ENCODE measurements at regions not wholly inside any gene's neighbourhood (a gene's known extent, or its start where the extent isn't known, plus 50 kb on each side); places are given as distances from the start of the nearest gene placed in this dataset.

DNA sequence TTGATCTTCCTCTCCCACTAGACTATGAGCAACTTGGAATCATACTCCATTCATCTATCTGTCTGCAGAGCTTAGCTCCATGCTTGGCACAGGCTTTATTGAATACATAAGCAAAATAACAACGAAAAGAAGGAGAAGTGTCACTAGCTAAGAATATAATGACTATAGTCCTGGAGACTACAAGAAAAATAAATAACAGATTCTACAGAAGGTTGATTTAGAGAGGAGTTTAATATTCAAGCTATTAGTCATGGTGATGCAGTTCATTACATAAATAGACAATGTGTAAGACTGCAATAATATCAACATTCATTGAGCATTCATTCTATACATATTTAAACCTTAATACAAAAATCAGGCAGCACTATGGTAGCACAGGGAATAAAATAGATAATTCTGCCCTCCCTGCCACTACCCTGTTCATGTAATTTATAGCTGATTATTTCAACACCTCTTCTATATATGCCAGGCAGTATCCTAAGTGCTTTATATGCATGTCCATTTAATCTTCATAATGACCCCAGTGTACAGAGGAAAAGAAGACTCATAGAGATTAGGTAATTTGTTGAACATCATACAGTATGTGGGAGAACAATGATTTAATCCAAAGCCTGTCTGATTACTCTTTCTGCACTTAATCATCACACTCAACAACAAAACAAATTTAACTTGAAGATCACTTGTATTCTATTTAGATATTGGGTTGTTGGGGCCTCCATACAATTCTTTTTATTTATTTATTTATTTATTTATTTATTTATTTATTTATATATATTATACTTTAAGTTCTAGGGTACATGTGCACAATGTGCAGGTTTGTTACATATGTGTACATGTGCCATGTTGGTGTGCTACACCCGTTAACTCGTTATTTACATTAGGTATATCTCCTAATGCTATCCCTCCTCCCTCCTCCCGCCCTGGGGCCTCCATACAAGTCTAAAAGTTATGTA lies 165.3 kb downstream of the RNF152 start:
- no peak for DNase-seq

DNA sequence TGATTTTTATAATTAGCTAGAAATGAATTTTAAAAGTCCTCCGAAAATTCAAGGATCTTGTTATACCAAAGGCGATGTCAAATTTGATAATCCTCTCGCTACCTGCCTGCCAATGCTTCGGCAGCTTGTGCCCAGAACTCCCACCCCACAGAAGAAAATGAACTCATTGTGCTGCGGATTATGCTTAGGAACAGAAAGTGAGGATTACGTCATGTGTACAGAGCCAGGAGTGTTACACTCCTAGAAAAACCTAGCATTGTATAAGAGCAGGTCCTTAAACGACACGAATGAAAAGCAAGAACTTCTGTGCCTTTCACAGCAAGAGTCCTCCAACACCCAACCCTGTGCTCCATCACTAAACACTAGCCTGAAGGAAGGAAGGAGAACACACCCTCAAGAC lies 168.3 kb downstream of the RNF152 start:
- no peak for DNase-seq

DNA sequence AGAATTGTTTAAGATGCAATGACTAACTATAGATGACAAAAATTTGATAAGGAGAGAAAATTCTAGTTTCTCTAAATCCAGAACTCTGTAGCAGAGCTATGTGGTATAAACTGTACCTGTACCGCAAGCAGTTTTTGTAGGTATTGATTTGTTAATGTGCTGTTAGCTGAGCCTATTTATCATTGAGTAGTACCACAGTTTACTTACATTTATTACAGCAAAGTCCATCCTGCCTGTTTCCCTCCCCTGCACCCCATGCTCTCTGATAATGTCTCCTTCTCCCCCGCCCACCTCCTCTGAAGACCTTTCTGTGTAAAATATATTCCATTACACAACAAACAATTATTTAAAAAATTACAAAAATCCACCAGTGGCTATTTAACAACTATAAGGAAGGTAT lies 170.6 kb downstream of the RNF152 start:
- DNase-seq, result no peak

DNA sequence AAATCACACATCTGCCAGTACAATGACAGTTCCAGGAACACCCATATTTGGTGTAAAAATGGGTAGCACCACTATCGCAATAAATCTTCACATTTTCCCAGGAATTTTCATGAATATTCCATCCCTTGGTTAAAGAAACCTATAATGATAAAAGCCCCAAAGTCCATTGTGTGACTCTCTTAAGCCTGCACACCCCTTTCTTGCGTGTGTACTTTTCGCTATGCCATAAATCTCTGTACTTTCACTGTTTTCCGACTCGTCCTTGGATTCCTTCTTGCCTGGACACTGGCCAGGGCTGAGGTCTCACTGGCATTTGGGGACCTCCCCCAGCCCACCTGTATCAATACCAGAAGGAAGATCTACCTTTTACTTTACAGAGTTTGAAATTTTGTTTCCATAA lies 172.3 kb downstream of the RNF152 start:
- DNase-seq, result no peak

DNA sequence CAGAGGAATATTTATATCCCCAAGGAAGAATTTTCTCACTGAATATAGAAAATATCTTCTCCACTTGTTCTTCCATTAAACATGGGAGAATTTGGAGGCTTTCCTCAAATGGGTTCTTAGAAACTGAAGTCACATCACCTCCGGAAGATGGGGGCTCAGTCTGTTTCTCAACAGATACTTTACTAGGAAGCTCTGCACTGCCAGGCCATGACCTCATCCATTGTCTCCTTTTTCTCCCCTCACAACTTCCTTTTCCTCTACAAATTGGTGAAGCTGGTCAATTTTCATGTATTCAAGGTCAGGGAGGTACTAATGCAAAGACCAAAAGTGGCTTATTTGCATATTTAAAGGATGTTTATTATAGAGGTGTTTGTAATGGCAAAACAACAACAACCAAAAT lies 173.1 kb downstream of the RNF152 start:
- no peak for DNase-seq

DNA sequence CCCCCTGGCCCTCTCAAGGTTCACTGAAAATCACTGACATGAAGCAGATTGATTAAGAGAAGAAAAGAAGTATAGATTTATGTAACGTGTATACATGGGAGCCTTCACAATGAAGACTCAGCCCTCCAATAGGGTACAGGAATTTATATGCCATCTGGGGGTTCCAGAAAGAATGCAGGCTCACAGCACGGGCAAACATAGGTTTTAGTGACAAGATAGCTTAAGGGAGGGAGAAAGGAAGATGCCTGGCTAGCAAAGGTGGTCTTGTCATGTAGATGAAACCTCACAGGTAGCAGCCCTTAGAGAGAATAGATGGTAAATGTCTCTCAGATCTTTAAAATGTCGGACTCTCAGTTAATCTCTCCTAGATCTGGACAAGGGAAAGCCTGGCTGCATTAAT lies 173.9 kb downstream of the RNF152 start:
- DNase-seq, result no peak

DNA sequence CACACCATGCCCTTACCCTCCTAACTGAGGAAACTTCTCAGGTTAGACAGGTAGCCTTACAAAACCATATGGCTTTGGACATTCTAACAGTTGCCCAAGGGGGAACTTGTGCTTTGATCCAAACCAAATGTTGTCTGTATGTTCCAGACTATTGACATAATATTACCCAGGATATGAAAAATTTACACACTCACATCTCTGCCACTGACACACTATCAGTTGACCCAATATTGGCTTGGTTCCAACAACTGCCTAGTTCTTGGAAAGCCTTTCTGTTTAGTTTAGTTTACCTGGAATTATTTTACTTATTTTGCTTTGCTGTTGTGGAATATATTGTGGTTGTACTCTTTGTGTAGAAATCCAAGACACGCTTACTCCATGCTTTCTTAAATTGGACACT lies 178.4 kb downstream of the RNF152 start:
- DNase-seq, result no peak

DNA sequence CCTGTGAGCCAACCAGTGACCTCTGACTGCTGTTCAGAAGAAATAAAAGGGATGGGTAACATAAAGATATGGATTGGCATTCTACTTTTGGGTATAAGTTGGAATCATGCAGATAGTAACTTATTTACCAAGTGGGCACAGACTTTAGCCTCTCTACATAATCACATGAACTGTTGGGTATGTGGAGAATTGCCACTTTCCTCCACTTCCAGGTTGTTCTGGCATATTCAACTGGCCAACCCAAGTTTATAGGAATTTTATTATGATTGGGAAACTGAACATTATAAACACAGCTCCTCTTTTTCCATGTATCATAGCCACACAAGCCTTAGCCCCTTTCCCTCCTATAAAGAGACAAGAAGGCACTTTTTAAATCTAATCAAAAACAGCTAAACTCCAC lies 179.3 kb downstream of the RNF152 start:
- no peak for DNase-seq

DNA sequence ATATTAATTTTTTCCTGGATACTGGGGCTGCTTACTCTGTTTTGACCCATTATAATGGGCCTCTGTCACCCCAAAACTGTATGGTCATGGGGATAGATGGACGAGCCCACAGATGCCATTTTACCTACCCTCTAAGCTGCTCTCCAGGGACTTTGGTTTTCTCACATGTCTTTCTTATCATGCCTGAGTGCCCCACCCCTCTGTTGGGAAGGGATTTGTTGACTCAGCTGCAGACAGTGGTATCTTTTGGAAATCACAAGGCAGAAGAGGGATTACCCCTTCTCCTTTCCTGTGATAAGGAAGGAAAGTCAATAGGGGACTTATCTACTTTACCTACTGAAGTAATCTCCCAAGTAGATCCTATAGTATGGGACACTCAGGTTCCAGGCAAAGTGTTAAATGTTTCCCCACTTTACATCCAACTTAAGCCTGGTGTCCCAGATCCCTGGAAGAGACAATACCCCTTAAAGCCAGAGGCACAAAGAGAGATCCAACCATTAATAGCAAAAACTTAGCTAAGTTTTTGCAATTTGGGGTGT lies 182.7 kb downstream of the RNF152 start:
- no peak for DNase-seq

DNA sequence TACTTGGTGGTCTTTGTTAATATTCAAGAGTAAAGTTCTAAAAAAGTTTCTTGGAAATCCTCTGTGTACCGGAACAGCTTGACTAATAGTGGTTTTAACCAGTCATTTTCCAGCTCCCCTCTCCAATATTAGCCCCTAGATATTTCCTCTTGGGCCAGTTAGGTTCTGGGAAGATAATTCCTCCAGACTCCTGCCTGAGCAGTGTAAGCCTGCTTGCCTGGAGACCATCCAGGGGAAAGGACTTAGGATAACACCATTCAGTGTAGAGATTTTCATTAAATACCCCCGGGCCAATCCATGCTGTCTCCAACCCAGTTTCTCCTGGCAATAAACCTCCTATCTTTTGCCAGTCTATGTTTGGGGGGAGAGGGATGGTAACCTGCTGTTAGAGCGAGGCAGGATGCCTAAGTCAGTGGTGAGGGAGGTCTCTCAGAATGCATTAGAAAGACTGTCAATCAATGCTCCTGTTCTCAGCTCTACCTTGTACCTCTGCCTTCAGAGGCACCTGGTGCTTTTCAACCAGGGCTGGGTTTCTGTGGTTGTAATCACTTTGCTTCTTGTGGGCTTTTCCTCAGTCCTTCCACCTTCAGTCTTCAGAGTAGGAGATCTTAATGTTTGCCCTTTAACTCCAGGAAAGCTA lies 186.4 kb downstream of the RNF152 start:
- no peak for DNase-seq

DNA sequence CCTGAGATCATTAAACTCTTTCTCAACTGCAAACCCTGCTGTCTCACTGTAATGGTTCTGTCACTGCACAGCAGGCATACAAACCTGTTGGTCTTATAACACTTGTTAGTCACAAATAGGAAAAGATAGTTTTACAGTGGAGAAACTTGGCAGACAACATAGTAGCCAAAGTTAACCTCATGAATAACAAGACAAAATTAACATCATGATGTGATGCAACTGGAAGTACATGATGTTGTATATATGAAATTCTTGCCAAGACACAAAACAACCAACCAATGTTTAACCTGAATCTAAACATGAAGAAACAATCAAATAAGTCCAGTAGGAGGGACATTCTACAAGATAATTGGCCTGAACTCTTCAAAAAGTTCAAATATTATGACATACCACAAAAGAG lies 189.3 kb downstream of the RNF152 start:
- DNase-seq, result no peak

DNA sequence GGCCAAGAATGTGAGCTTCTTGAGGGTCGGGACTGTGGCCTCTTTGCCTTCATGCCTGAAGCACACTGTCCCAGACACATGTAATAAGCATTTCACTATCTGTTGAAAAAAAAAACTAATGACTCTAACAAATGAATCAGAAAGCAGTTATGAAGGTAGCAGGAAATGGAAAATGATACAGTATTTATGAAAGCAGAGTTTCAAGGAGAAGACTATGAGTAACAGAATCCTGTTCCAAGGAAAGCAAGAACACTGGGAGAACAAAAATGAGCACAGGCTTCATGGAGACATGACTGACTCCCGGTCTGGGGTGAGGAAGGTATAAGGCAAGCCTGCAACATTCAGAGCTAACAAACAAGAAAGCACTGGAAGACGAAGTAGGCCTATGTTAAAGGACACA lies 190.8 kb downstream of the RNF152 start:
- DNase-seq, result no peak

DNA sequence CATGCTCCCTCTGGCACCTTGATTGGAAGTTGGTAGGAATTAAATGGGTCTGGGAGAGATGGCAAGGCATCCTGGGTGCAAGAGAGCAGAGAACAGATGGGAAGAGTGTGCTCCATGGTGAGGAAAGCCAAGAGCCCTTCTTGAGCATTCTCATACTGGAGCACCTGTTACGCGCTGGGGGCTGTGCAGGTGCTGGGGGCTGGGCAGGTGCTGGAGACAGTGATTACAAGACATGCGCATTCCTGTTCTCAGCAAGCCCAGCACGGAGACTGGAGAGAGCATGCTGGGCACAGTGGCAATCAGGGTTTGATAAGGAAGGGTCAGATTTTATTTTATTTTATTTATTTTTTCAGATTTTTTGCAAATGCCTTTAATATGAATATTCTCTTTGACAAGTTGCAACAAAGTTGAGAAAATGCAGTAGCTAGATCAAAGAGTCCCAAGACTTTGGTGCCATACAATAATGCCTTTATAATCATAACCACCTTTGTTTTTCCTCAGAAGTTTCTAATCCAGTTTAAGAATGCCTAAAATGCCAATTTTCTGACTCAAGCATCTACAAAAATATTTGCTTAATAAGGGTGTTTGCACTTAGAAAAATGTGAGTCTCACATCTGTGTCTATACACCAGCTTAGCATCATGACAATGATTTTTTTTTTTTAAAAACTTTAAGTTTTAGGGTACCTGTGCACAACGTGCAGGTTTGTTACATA lies 193.3 kb downstream of the RNF152 start:
- no peak for DNase-seq

DNA sequence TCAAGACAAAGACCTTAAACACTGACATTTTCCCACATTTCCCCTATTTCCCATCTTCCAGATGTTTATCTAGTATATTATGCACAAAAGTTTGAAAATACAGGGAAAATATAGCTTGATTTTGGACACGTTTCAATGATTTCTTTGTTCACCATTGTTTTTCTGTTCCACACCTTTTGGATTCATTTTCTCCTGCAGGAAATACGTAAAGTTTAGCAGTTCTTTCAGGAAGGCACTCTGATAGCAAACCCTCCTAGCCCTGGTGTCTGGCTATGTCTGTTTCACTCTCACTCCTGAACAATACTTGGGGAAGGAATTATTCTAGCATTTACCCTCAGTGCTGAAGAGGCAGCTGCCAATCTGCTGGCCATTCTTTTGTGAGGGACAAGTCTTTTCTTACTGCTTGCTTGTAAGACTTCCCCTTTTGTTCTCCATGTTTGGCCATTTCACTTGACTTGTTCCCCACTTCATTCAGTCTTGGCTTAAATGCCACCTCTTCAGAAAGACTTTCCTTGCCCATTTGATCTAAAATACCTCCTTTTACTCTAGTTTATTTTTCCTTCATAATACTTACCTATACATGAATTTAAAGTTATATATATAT lies 195.4 kb downstream of the RNF152 start:
- DNase-seq, result no peak

DNA sequence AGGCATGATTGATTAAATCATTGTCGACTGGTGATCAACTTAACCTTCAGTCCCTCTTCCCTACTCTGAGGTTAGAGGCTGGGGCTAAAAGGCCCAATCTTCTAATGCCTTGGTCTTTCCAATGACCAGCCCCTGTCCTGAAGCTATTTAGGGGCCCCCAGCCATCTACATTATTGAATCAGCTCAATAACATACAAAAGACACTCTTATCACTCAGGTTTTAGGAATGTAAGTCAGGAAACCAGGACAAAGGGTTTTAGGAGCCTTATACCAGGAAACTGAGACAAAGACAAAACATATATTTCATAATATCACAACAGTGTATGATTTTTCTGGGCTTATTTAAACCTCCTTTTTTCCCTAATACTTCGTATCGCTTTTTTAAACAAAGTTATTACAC lies 198.6 kb downstream of the RNF152 start:
- DNase-seq, result no peak

DNA sequence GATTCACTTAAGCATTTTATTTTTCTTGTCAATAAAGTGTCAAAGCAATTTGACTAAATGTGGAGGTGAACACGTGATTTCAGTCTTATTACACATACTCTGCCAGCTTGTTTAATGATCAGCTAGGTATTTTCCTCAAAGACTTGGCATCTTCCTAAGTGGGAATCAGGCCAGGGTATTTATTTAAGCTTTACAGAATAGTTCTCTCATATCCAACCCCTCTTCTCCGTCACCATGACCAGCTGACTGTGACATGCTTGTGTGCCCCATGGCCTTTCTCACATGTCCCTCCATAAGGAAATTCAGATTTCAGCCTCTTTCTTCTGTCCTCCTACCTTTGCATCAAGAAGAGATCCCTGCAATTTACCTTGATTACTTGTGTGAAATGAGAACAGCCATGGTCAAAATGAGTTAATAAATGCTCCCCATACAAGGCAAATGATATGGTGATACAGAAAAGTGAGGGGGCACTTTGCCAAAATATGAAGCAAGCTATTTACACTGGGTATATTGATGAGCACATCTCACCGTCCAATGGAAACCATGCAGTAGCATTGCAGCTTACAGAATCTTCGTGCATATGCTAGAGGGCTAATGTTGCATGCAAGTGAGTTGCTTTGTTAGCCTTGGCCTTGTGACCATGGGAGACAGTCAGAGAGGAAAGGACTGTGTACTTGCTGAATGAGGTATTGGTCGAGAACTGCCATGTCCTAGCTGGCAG lies 202.2 kb downstream of the RNF152 start:
- no peak for DNase-seq

DNA sequence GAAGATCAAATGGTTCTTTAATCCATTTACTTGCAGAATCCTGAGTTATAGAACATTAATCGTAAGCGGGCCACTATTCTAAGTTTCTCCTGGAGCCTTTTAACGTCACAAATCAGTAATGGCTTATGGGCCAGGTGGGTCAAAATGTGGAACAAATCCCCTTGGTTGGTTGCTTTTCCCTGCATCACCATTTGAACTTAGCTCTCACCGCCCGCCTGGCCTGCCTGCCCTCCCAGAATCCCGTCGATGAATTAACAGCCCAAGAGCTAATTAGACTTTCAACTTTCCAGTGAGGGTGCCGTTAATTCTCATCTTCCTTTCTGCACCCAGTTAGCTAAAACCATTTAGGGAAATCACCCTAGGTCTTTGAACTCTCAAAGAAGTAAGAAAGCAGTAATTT lies 205.5 kb downstream of the RNF152 start:
- DNase-seq, result no peak

DNA sequence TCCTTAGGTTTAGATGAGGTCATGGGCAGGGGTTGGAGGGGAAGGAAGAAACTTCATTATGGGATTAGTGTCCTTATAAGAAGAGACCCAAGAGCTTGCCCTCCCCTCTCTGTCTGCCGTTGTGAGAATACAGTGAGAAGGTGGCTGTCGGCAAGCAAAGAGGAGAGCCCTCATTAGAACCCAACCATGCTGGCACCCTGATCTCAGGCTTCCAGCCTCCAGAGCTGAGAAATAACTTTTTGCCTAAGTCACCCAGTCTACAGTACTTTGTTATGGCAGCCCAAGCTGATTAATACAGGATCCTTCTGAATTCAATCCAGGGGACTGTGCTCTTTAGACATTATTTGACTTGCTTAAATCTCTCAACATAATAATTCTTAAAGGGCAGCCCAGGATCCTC lies 209.0 kb downstream of the RNF152 start:
- no peak for DNase-seq

DNA sequence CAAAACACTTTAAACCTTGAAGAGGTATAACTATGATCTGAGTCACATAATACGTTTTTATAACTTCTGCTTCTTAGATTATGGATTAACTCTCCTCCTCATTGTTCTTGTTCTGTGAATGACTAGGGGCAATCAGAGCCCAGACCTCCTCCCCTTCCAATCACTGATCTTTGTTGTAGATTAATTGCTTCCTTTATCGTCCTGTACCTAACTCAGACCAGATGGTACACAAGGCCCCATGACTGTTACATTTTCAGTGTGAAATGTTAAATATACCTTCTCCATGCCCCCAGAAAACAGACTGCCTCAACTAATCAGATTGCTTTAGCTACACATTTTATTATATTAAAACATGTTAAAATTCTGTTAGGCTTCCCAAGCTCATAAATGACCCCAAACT lies 211.7 kb downstream of the RNF152 start:
- DNase-seq, result no peak

DNA sequence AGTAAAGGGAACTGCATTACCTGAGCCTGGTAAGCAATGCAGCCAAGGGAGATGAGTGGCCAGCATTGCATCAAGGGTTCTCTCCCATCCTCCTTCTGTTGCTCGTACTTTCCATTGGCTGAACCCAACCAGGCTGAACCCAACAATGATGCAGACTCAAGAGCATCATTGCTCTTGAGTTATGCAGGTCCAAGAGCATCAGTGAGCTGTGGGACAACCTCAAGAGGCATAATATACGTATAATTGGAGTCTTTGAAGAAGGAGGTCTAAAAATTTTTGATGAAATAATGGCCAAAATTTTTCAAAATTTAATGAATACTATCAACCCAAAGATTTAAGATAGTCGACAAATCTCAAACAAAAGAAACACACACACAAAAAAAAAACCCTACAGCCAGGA lies 213.0 kb downstream of the RNF152 start:
- DNase-seq, result no peak

DNA sequence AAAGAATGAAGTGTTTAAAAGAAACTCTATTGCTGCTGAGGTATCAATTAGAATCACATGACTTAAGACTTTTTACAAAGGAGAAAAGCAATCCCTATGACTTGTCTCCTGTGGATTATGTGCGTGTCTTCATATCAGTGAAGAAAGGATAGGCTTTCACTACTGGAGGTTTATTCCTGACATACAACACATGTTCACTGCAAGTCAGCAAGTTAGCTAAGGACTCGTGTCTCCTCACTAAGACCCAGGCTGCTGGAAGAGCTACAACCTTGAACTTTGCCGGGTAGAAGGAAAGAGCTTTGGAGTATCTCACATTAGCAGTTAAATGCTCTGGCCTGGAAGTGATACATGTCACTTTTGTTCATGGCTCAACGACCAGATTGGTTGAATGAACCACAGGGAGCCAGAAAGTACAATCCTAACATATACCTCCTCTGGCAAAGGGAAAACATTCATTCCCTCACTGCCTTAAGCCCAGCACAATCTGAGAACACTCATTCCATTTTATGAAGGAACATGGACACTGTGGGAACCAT lies 215.3 kb downstream of the RNF152 start:
- no peak for DNase-seq

DNA sequence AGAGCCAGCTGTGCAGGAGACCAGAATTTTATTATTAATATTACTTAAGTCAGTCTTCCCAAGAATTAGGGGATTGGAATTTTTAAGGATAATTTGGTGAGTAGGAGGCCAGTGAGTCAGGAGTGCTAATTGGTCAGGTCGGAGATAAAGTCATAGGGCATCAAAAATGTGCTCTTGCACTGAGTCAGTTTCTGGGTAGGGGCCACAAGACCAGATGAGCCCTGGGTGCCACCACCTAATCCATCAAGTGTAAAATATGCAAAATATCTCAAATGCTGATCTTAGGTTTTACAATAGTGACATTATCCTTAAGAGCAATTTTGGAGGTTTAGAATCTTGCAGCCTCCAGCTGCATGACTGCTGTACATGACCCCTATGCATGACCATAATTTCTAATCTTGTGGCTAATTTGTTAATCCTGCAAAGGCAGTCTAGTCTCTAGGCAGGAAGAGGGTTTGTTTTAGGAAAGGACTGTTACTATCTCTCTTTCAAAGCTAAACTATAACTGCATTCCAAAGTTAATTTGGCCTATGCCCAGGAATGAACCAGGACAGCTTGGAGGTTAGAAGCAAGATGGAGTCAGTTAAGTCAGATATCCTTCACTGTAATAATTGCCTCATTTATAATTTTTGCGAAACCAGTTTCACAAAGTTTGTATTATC lies 215.9 kb downstream of the RNF152 start:
- DNase-seq, result no peak

All from T1000 (cell line).